ELF-1 (cell line): ENCODE measurements at regions not wholly inside any gene's neighbourhood (a gene's known extent, or its start where the extent isn't known, plus 50 kb on each side); places are given as distances from the start of the nearest gene placed in this dataset.

ENCODE experiments used
- DNase-seq: peaks from one replicate; pipeline ENCODE4 v3.0.0-alpha.2; 2016; ENCODE audit warnings: low read depth, low spot score

DNA sequence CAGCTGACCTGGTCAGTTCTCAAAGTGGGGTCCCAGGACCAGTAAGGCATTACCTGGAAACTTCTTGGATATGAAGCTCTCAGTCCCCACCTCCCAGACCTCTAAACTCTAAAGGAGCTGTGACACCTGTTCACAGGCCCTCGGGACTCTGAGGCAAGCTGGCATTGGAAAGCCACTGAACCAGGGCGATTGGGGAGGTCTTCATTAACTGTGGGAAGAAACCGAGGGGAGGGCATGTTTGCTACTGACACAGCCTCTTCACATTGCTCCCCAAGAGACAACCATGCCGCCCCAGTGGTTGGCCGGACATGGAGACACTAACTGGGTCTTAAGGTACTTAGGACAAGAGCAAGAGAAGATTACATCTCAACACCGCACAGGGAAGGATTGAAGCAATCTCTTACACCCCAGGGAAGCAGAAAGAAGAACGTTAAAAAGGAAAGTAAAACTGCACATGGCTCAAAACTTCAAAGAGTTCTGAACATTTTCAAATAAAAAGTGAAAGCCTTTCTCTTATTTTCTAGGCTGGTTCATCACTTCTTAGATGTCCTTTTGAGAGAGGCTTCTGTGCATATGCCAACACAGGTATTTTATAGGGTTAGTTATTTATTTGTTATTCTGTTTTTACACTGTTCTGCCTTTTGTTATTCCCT, 210.0 kb upstream of the CST7 start:
- no peak for DNase-seq

DNA sequence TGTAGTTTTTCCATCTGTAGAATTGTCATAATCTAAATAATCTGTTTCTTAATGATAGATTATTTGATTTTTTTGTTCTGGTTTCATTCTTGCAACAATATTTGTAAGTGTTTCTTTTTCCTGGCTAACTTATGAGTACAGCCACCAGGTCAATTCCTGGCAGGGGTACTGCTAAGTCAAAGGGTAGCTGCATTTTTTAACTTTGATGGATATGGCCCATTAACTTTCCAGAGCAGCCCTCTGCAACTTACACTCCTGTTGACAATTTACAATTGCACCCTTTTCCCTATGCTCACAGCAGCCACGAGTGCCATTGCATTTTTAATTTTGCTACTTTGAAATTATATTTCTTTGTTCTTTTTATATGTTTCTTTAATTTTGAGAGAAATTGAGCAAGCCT, 209.3 kb upstream of the CST7 start:
- no peak for DNase-seq

DNA sequence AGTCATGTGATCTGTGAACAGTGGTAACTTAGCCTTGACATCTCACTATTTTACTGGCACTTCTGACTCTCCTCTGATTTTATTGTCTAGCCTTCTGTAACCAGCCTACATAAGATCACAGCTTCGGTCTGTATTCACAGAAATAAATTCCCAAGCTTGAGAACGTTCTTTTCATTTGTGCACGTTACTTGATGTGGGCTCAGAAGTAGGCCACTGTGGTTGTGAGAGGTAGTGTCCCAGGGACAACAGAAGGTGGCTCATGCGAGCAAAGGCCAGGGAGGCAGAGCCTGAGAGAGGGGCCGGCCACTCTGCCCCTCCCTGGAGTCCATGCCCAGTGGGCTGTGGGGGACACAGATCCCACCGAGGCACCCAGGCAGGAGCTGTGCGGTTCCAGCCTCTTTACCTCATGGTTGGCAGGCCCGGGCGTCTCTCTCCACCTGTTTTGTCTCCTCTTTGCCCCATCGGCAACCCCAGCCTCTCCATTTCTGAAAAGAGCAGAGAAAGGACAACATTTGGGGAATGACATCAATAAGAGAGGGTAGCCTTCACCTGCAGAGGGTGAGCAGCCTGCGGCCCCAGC, 207.5 kb upstream of the CST7 start:
- no peak for DNase-seq

DNA sequence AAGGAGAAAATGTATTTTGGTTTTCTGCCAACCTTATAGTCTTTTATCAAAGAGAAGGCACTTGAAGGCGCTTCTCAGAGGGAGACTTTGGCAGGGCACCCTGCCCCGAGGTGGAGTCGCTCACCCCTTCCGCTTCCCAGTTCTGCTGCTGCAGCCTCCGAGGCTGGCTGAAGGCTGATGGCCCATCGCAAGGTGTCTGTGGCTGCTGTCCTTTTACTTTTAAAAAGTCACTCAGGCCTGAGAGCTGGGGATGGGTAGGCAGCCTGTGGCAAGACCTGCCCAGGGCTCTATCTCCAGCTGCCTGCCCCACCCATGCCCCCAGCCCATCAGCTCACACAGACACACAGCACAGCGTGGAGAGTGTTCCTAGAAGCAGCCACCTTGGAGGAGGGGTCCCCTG, 206.6 kb upstream of the CST7 start:
- no peak for DNase-seq

DNA sequence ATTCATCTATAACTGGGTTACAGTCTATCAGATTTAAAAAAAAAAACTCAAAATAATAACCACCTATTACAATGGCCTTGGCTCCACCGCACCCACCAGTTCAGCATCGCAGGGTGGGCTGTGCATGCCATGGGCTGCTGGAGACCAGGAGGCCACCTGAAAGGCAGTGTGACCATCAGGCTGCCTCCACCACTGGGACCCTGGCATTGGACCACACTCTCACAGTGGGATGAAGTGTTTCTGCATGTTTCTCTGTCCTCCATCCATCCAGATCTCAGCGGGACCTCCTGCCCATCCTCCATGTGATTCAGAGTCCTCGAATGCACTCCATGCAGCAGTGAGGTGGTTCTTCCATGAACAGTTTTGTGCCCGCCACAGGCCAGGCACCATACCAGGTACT, 206.1 kb upstream of the CST7 start:
- no peak for DNase-seq

DNA sequence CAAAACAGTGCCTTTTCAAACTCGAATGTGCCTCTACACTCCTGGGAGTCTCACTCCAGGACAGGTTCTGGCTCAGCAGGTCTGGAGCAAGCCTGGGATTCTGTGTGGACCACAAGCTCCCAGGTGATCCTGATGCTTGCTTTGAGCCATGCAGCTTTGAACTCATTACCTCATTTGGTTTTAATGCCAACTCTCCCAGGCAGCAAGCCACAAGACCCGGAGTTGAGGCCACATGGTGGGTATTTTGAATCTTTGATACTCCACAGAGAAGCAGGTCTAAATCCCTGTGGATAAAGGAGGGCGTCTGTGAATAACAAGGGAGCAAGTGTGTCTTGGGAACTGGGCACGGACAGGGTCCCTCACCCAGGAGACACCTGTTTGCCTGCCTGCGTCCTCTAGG, 205.4 kb upstream of the CST7 start:
- DNase-seq: no peak

DNA sequence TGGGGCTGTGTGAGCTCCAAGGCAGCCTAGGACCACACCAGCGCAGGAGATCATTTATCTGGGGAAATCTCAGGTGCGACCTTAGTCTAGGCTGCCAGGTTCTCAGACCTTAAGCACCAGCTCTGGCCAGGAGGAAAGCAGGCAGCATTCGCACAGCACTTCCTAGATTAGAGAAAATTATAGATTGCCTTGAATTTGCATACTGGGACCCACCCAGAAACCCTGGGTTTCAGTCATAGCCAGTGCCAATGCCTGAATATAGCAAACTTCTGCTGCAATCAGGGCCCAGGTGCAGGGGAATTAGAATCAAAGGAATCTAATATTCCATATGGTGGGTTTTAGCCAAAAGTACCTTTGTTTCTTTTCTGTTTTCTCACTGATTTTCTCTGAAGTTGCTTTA, 204.3 kb upstream of the CST7 start:
- DNase-seq: no peak

DNA sequence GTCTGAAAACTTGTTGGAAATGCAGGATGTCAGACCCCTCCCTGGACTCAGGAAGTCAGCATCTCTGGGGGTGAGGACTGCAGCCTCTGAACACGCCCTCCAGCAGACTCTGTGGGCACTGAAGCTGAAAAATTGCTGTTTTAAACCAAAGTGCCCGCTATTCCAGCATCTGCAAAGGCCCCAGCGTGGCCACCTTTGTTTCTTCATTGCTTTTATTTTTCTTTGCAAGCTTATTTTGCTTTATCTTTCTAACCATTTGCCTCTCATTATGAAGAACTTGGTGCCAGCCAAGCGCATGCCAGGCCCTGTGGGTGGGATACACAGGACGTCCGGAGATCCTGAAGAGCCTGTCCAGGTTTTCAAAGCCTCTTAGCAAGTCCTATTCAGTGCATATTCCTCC, 203.9 kb upstream of the CST7 start:
- DNase-seq: no peak

DNA sequence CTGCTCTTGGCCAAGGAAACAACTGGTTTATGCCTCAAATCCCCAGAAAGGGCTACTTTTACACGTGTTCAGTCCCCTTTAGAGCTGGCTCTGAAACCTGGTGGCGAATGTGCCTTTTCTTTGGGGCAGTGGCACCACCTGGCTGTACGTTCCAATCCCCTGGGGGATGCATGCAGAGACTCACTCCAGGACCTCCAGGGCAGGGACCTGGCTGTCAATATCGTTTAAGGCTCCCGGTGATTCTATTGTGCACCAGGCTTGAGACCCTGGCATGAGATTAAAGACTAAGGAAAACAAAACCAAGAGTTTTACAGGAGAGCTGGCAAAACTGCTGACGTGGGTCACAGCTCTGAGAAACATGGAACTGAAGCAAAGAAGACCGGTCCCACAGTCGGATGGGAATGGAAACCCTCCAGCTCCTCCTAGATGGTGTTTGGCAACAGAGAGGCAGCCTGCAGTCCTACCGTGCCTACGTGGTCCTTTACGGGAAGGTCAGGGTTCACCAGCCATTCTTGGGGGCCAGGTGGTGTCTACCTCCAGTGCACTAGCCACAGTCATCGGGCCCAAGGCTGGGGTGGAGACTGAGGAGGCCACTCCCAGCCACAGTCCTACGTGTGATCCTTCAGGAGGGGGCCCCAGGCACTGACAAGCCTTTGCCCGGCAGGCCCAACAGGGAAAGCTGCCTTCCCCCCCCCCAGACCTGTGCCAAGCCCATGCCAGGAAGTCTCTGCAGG, 203.3 kb upstream of the CST7 start:
- DNase-seq: no peak

DNA sequence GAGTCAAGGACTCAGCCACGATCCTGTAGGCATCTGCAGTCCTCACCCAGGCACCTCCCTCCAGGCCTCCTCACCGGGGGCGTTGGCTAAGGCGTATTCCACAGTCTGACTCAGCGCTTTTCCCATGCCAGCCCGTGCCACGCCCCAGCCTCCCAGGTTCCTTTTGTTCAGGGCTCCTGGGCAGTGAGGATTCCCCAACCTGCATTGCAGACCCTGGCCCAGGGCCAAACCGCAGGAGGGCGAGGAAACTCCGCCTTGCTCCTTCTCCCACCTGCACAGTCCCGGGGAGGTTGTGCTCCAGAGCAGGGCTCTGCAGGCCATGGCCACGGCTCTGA, 202.8 kb upstream of the CST7 start:
- peak; percentile 59 for DNase-seq

DNA sequence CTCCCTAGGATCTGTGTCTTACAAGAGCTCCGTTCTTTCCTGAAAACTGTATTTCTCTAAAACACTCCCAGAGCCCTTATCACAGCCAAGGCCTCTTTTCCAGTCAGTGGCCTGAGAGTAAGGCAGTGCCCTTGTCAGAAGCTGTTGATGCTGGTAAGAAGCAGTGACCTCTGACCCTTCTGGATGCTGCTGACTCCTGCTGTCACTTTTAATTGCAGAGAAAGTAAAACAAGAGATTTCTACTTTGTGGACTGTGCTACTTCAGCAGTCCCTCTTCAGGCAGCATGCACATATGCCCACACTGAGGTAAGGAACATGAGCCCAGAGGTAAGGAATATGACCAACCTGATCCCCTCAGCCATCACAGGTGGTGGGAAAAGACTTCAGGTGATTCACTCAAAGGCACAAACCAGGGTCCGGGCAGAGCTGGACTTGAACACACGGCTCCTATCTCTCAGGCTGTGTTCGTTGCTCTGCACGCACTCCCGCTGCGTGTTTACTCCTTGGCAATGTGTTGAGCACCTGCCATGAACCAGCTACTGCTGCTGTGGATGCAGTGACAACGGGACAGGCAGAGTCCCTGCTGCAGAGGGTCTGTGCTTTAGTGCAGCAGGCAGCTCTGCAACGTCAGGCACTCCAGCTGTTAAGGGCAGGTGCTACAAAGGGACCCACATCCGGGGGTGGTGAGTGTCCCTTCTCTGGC, 201.9 kb upstream of the CST7 start:
- no peak for DNase-seq

DNA sequence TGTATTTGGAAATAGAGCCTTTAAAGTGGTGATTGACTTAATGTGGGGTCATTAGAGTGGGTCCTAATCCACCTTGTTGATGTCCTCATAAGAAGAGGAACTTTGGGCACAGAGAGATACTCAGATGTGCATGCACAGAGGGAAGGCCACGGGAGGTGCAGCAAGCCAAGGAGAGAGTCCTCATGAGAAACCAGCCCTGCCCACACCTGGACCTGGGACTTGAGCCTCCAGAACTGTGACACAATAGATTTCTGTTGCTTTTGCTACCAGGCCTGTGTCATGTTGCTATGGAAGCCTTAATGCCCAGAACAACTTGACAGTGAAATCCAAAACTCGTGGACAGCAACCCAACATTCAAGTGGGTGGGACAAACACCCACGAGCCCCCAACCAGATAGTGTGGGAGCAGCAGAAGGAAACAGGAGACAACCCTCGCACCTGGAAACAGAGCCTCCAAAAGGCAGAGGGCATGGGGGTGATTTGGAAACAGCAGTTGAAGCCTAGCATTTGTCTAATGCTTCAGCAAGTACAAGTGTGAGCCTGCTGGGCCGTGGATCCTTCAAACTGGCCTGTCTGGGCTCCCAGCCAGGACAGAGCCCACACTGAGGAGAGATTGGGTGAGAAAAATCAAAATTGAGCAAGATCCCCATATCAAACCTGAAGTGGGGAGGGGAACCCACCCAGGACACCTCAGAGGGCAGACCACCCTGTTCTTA, 201.0 kb upstream of the CST7 start:
- no peak for DNase-seq

DNA sequence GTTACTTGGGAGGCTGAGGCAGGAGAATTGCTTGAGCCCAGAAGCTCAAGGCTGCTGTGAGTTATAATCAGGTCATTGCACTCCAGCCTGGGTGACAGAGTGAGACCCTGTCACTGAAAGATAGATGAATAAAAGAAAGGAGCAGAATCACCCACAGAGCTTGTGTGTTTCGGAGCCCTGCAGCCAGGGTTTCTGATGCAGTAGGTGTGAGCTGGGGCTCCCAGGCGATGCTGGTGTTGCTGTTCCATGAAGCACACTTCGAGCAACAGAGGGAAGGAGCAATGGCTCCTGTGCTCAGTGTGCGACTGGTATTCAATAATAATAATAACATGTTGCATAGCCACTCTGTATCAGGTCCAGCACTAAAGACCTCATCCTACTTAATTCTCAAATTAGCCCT, 197.5 kb upstream of the CST7 start:
- no peak for DNase-seq

DNA sequence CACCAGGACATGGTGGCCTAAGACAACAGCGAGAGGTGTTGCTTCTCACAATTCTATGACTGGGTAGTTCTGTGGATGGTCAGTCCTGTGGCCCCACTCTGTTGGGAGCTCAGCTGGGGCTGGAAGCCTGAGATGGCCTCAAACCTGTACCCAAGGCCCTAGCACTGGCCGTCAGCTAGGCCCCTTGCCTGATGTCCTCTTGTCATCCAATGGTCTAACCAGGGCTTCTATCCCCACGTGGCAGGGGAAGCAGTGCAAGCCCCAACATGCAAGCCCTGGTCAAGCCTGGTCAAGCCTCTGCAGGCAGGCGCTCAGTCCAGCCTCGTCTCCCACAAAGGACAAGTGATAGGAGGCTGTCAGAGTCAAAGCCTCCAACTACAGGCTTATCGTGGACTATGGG, 196.5 kb upstream of the CST7 start:
- DNase-seq: no peak

DNA sequence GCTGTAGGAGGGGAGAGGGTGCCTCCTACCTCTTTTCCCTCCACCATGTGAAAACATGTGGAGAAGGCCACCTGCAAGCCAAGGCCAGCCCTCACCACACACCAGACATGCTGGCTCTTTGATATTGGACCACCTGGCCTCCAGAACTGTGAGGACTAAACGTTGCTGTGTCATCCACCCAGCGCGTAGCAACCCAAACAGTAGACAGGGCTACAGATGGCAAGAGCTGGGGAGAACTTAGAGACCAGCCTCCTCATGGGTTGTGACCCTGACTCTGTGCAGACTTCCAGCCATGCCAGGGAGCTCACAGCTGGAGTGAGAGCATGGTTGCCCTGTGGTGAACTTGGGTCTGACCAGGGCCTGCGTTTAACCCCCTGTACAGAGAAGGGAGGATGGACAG, 195.9 kb upstream of the CST7 start:
- DNase-seq: no peak

DNA sequence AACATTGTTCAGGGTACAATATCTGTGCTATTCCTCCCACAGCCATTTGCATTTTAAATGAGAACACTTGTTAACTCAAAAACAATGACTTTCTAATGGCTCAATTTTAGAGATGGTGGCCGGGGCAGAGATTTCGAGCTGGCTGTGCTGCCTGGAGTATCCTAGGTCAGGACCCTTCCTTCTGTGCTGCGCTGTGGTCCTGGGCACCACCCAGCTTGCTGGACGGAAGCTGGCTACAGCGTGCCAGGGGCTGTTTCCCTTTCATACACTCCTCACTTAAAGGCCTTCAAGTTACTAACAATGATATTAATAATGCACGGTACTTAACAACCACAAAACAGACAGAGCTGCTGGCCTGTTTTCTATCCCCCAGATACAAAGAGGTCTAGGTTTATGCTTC, 194.4 kb upstream of the CST7 start:
- no peak for DNase-seq

DNA sequence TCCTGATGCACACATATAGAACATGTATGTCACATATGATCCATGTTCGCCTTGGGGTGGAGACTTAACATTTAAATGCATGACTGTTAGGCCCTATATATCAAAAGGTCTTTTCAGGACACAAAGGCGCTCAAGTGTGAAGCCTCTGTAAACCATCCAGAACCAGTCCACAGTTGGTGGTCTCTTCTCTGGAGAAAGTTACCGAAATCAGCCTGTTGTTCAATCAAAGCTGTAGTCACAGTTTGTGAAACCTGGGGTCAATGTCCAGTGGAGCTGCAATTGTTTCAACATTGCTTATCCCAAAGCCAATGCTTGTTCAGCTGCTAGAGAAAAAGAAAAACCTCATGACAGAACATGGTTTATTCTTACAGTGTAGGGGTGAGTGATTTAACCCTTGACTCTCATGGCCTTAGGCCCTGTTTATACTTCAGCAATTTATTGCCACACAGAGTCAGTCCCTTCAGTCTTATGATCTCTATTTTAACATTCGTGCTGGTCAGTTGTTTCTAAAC, 193.6 kb upstream of the CST7 start:
- no peak for DNase-seq

DNA sequence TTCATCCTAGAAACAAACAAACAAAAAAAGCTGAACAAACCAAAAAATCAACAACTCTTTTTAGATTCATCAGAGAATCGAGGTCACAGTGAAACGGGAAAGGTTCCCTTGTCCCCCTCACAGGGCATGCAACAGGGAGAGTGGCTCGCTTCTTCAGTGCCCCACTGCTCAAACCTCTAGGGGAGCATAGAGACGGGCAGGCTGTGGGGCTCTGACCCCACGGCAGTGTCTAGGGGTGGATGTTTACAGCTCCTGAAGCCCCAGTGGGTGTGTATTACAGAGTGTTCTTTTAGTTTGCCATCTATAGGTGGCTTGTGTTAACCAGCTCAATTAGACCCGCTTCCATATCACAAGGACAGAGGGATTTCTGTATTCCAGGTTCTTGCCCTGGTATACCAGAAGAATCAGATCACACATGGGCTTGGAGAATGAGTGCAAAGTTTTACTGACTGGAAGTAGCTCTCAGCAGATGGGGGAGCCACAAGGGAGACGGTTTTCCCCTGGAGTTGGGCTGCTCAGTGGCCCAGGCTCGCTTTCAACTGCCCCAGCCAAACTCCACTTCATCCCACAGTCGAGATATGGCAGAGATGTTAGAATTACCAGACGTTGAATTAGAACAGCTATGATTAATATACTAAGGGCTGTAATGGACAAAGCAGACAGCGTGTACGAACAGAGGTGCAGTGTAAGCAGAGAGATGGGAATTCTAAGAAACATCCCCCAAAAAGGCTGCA, 192.6 kb upstream of the CST7 start:
- DNase-seq: no peak

DNA sequence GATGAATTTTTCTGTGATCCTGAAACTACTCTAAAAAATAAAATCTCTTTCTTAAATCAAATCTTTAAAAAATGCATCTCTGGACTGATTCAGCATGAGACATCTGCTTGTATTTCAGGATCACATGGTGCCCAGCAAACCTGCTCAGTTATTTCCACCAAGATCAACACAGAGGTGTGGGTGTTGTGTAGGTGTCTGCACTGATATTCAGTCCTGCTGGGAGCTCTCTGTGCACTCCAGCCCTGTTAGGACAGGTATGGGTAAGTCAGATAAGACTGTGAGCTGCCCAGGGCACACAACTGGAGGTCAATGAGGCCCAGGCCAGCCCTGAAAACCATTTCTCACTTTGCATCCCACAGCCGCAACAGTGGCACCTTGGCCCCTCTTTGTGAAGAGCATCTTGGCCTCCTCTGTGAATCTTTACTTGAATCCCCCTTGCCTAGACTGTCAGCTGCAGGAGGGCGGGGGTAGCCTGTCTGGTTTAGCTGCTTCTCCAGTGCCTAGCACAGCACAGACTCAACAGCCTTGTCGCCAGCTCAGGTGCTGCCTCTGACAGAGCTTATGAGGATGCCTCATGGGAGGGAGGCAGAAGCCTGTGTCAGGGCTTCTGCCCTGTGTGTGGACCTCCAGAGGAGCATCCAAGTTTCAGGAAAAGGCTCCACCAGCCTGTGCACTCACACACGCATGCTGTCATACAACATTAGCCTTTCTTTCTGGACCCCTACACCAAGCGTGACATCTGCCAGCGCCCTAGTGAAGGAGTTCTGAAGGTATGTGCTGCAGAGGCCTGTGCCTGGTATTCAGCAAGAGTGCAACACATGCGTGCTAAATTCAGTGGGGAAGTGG, 187.6 kb upstream of the CST7 start:
- no peak for DNase-seq

DNA sequence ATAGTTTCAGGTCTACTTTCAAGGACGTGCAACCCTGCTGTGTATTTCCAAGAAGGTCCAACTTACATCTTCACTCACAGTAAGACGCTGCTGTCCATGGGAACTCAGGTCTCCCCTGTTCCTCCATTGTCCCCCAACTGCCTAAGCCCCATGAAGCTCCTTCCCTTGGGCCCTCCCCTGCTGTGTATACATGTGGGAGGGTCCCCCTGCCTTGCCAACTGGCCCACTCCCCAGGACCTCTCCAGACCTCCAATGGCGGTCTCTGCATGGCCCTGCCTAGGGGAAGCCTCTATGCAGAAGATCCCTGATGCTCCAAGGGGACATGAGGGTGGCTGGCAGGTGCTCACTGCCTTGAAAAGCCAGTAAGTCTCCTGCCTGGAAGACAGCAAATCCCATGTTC, 186.7 kb upstream of the CST7 start:
- no peak for DNase-seq
